Sigmoid colon (tissue), 6 donors: ENCODE measurements at regions not wholly inside any gene's neighbourhood (a gene's known extent, or its start where the extent isn't known, plus 50 kb on each side); places are given as distances from the start of the nearest gene placed in this dataset.

Experiments
- DNase-seq: peaks from one replicate; pipeline ENCODE4 v3.0.0-alpha.2; 2019
- H3K27ac ChIP-seq, 4 donors: fragments of 200-600 bp; sonication (generic); one replicate each; pipeline ENCODE4 v1.5.1; 2016 to 2019; ENCODE audit warnings: mild to moderate bottlenecking in 1 of 4
- H3K27me3 ChIP-seq, 3 donors: fragments of 200-600 bp; sonication (generic); one replicate each; pipeline ENCODE4 v1.5.1; 2019; ENCODE audit warnings: mild to moderate bottlenecking in 1 of 3
- H3K36me3 ChIP-seq, 4 donors: fragments of 200-600 bp; sonication (generic); one replicate each; pipeline ENCODE4 v1.5.1; 2016 to 2019
- H3K4me1 ChIP-seq, 4 donors: fragments of 200-600 bp; sonication (generic); one replicate each; pipeline ENCODE4 v1.5.1; 2017 to 2019
- H3K4me3 ChIP-seq, 4 donors: fragments of 200-600 bp; sonication (generic); one replicate each; pipeline ENCODE4 v1.5.1; 2017 to 2019; ENCODE audit warnings: mild to moderate bottlenecking in 2 of 4, moderate library complexity in 1 of 4
- H3K9me3 ChIP-seq, 4 donors: fragments of 200-600 bp in 3 of 4; sonication (generic) in 3 of 4; one replicate each; pipeline versions ENCODE4 v1.5.1 to v1.6.1; 2013 to 2019
- CTCF ChIP-seq, 4 experiments: fragments of 450-650 bp in 3 of 4; fragments of 200-600 bp in 1 of 4; IDR thresholded peaks; one replicate each; pipeline ENCODE4 v1.5.1; 2016 to 2019; ENCODE audit warnings: antibody characterized with exemption in 4 of 4, mild to moderate bottlenecking in 3 of 4, moderate library complexity in 2 of 4
- EP300 ChIP-seq, 4 donors: sonication (generic); formaldehyde crosslinking; IDR thresholded peaks; one replicate each; pipeline ENCODE4 v1.6.1; 2017; ENCODE audit warnings: antibody characterized with exemption in 4 of 4
- POLR2AphosphoS5 ChIP-seq, 4 donors: sonication (generic); formaldehyde crosslinking; IDR thresholded peaks; one replicate each; pipeline ENCODE4 v1.6.1; 2017; ENCODE audit warnings: antibody characterized with exemption in 4 of 4
- WGBS, 2 donors: extraction: QIAGEN DNeasy Blood & Tissue Kit; methylation state at CpG; one replicate each; pipeline ENCODE4 v1.1.7; 2013; 5-methylcytosine and 5-hydroxymethylcytosine counted together
- intact Hi-C: fragments of 100-400 bp; cut with DNase I; formaldehyde crosslinking; loops from one replicate; pipeline ENCODE4 v1.15.1; 2023
- donor health status: healthy with polysubstance abuse.
- donor health status: healthy.

DNA sequence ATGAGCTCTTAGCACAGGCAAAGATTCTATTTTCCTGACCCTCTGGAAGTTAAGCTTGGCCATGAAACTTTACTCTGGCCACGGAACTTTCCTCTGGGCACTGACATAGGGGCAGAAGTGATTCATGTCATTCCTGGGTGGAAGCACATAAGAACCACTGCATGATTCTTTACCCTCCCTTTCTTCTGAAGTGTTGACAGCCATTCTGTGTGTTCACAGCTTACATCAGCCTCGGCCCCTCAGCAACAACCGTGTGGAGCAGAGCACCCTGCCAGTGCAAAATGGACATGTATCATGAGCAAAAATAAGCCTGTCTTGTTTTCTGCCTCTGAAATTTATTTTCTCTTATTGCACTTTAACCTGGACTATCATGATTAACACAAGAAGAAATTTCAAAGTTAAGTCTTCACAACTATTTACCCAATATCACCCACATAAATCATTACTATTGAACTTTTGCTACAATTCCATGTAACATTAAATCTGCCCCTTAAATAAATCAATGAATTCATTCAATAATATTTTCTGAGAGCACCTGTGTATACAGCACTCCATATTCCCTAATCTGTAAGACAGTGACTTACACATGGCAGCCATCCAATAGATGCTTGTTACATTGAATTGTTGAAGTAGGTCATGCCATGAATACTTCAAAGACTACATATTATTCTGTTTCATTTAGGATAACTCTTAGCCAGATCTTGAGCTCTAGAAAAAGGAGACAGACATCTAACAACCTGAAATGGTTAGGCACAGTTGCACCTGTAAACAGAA lies 531.9 kb downstream of the IRS1 start:
- WGBS, 2 donors: 89 to 90% methylated on average over 3 of the region's 3 CpGs
- TF ChIP-seq POLR2AphosphoS5 (IDR thresholded peaks at IDR 0.05) (no peak), EP300 (IDR thresholded peaks at IDR 0.05) (no peak)
- H3K36me3 ChIP-seq: no peaks in the 10 kb centered on the region

GRCh38 chr2:226256709-226257376 lies 542.8 kb downstream of the IRS1 start:
- Histone ChIP-seq H3K27me3 (no peaks in the 10 kb centered on the region), H3K4me1 (peaks cover 0 to 14% (median 6%) of the 10 kb centered on the region in 4 donors), H3K9me3 (no peaks in the 10 kb centered on the region), H3K36me3 (no peaks in the 10 kb centered on the region), H3K4me3 (no peak overlapping the region), H3K27ac (peak overlapping the region in 3 of 4 donors; percentile 27 to 48 (median 28))
- DNase-seq: no peak
- no peak for TF ChIP-seq CTCF (IDR thresholded peaks at IDR 0.05)
- TF ChIP-seq POLR2AphosphoS5 (IDR thresholded peaks at IDR 0.05): peak in 1 of 4 donors; percentile 17
- WGBS, 2 donors: 90 to 91% methylated on average over 4 of the region's 4 CpGs
- intact Hi-C loops: loop anchor here (10.0 kb wide), 1 partner anchor 538 kb away; the partner anchor contains the start of gene IRS1

More for the DNA sequence above, 531.9 kb downstream of the IRS1 start:
- H3K4me3 ChIP-seq: no peak overlapping the region
- no peak overlapping the region for H3K27ac ChIP-seq
- no peak for DNase-seq
- intact Hi-C loops: no loop called here
- no peaks in the 10 kb centered on the region for H3K27me3 ChIP-seq
- no peaks in the 10 kb centered on the region for H3K4me1 ChIP-seq
- no peaks in the 10 kb centered on the region for H3K9me3 ChIP-seq

DNA sequence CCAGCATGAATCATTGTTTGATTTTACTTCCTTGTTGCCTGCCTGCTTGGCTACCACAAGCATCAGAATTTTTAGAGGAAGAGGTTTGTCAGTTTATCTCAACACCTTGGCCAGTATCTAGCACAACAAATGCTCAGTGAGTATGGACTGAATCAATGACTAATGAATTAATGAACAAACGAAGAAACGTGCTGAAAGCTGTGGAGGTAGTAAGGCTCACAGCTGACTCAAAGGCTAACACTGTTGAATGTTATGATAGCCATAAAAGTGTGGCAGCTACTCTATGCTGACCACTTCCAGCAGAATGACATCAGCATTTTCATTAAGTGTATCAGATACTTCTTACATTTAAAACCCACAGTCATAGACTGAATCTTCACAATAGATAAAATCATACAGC lies 543.4 kb downstream of the IRS1 start:
- Histone ChIP-seq H3K4me3 (no peak overlapping the region), H3K4me1 (peaks cover 0 to 19% (median 8%) of the 10 kb centered on the region in 4 donors), H3K9me3 (no peaks in the 10 kb centered on the region), H3K27me3 (no peaks in the 10 kb centered on the region), H3K27ac (peak overlapping the region in 3 of 4 donors; percentile 27 to 48 (median 28)), H3K36me3 (no peaks in the 10 kb centered on the region)
- WGBS, 2 donors: 13 to 43% methylated on average over 2 of the region's 2 CpGs
- TF ChIP-seq POLR2AphosphoS5 (IDR thresholded peaks at IDR 0.05): peak in 1 of 4 donors; percentile 27
- TF ChIP-seq CTCF (IDR thresholded peaks at IDR 0.05): no peak
- intact Hi-C loops: loop anchor here (10.0 kb wide), 1 partner anchor 539 kb away; the partner anchor contains the start of gene IRS1
- DNase-seq: no peak

GRCh38 chr2:226251661-226252060 lies 548.0 kb downstream of the IRS1 start:
- H3K4me1 ChIP-seq: peaks cover 0 to 32% (median 22%) of the 10 kb centered on the region in 4 donors
- intact Hi-C loops: loop anchor here (5.0 to 10.0 kb wide), 2 partner anchors 376 to 543 kb away; partner anchors contain the start of gene IRS1
- no peak for DNase-seq
- TF ChIP-seq CTCF (IDR thresholded peaks at IDR 0.05): no peak
- TF ChIP-seq POLR2AphosphoS5 (IDR thresholded peaks at IDR 0.05): peak in 3 of 4 donors; percentile 43 to 76 (median 51)
- TF ChIP-seq EP300 (IDR thresholded peaks at IDR 0.05): peak in 1 of 4 donors; percentile 35
- H3K27me3 ChIP-seq: no peaks in the 10 kb centered on the region
- H3K27ac ChIP-seq: peak overlapping the region in 2 of 4 donors; percentile 39 to 50
- WGBS, 2 donors: 50 to 56% methylated on average over 2 of the region's 2 CpGs
- H3K36me3 ChIP-seq: no peaks in the 10 kb centered on the region
- H3K4me3 ChIP-seq: no peak overlapping the region
- H3K9me3 ChIP-seq: no peaks in the 10 kb centered on the region
